HG03103 (cell line): ENCODE measurements at regions not wholly inside any gene's neighbourhood (a gene's known extent, or its start where the extent isn't known, plus 50 kb on each side); places are given as distances from the start of the nearest gene placed in this dataset.

ENCODE experiments used
- ATAC-seq: cut with Tn5 transposase; IDR thresholded peaks from one replicate; pipeline ENCODE4 v1.9.1; 2021; ENCODE audit warnings: low read depth; ENCODE audit not compliant: unreplicated experiment

- ATAC-seq = no peak
Observed at GRCh38 chr6:141598487-141598886, 534.2 kb upstream of the GJE1 start.

- ATAC-seq = no peak
Observed at GRCh38 chr6:141594874-141595273, 537.9 kb upstream of the GJE1 start.

GRCh38 chr6:141593311-141593710 lies 539.4 kb upstream of the GJE1 start:
- ATAC-seq = no peak

GRCh38 chr6:141587482-141588266 lies 545.1 kb upstream of the GJE1 start:
- ATAC-seq = no peak

- no peak for ATAC-seq
Observed at GRCh38 chr6:141580988-141581552, 551.7 kb upstream of the GJE1 start.

- no peak for ATAC-seq
Observed at GRCh38 chr6:141580131-141580530, 552.6 kb upstream of the GJE1 start.

GRCh38 chr6:141576751-141577150 lies 556.0 kb upstream of the GJE1 start:
- no peak for ATAC-seq

- peak; percentile 74 for ATAC-seq
Observed at GRCh38 chr6:141562851-141563763, 569.6 kb upstream of the GJE1 start.

GRCh38 chr6:141562186-141562811 lies 570.4 kb upstream of the GJE1 start:
- peak; percentile 25 for ATAC-seq

GRCh38 chr6:141561154-141561553 lies 571.6 kb upstream of the GJE1 start:
- ATAC-seq = no peak

GRCh38 chr6:141552463-141552862 lies 580.3 kb upstream of the GJE1 start:
- peak; percentile 69 for ATAC-seq

- ATAC-seq = no peak
Observed at GRCh38 chr6:141552031-141552430, 580.7 kb upstream of the GJE1 start.

- ATAC-seq = no peak
Observed at GRCh38 chr6:141551318-141551717, 581.4 kb upstream of the GJE1 start.

GRCh38 chr6:141550471-141550870 lies 582.3 kb upstream of the GJE1 start:
- no peak for ATAC-seq

- ATAC-seq = no peak
Observed at GRCh38 chr6:141548966-141549365, 583.8 kb upstream of the GJE1 start.

GRCh38 chr6:141541581-141542324 lies 591.0 kb upstream of the GJE1 start:
- ATAC-seq = peak; percentile 55

- no peak for ATAC-seq
Observed at GRCh38 chr6:141540207-141540606, 592.5 kb upstream of the GJE1 start.

GRCh38 chr6:141539617-141540016 lies 593.1 kb upstream of the GJE1 start:
- no peak for ATAC-seq

- ATAC-seq = no peak
Observed at GRCh38 chr6:141532211-141532610, 600.5 kb upstream of the GJE1 start.

- ATAC-seq = no peak
Observed at GRCh38 chr6:141531040-141531439, 601.7 kb upstream of the GJE1 start.
